ACC112 (cell line): ENCODE measurements at regions not wholly inside any gene's neighbourhood (a gene's known extent, or its start where the extent isn't known, plus 50 kb on each side); places are given as distances from the start of the nearest gene placed in this dataset.

Experiments used
- H2AFZ ChIP-seq: fragments of 200-600 bp; sonication (generic); one replicate; pipeline ENCODE4 v1.6.0; 2017; ENCODE audit warnings: antibody characterized with exemption, low read length; ENCODE audit not compliant: unreplicated experiment
- H3K27ac ChIP-seq: fragments of 200-600 bp; sonication (generic); 2 replicates; pipeline ENCODE4 v1.5.1; 2014; ENCODE audit warnings: low read depth, mild to moderate bottlenecking, antibody characterized with exemption, low read length, moderate library complexity
- H3K27me3 ChIP-seq: fragments of 200-600 bp; sonication (generic); 2 replicates; pipeline ENCODE4 v1.6.1; 2014; ENCODE audit warnings: mild to moderate bottlenecking, antibody characterized with exemption, low read length, moderate library complexity, mixed read lengths; ENCODE audit not compliant: insufficient read depth
- H3K36me3 ChIP-seq: fragments of 200-600 bp; sonication (generic); 2 replicates; pipeline ENCODE4 v1.6.1; 2016; ENCODE audit warnings: mild to moderate bottlenecking, antibody characterized with exemption, low read length, moderate library complexity, mixed read lengths; ENCODE audit not compliant: insufficient read depth
- H3K4me1 ChIP-seq: fragments of 200-600 bp; sonication (generic); one replicate; pipeline ENCODE4 v1.6.1; 2016; ENCODE audit warnings: low read length, mixed read lengths; ENCODE audit not compliant: insufficient read depth, unreplicated experiment, control insufficient read depth
- H3K4me3 ChIP-seq: fragments of 200-600 bp; sonication (generic); 2 replicates; pipeline ENCODE4 v1.5.1; 2014; ENCODE audit warnings: mild to moderate bottlenecking, low read depth, low read length
- H3K79me2 ChIP-seq: fragments of 200-600 bp; sonication (generic); one replicate; pipeline ENCODE4 v1.6.0; 2016; ENCODE audit warnings: low read length; ENCODE audit not compliant: control insufficient read depth, unreplicated experiment, insufficient read depth

- no peaks in the 10 kb centered on the region for H3K4me1 ChIP-seq
- no peaks in the 10 kb centered on the region for H3K79me2 ChIP-seq
- H3K27ac ChIP-seq: no peak overlapping the region
- H3K36me3 ChIP-seq: no peaks in the 10 kb centered on the region
- no peak overlapping the region for H2AFZ ChIP-seq
- H3K4me3 ChIP-seq: no peak overlapping the region
- peaks cover 73% of the 10 kb centered on the region for H3K27me3 ChIP-seq
Measured at GRCh38 chr16:75780669-75781068, 54.4 kb upstream of the CPHXL start.

DNA sequence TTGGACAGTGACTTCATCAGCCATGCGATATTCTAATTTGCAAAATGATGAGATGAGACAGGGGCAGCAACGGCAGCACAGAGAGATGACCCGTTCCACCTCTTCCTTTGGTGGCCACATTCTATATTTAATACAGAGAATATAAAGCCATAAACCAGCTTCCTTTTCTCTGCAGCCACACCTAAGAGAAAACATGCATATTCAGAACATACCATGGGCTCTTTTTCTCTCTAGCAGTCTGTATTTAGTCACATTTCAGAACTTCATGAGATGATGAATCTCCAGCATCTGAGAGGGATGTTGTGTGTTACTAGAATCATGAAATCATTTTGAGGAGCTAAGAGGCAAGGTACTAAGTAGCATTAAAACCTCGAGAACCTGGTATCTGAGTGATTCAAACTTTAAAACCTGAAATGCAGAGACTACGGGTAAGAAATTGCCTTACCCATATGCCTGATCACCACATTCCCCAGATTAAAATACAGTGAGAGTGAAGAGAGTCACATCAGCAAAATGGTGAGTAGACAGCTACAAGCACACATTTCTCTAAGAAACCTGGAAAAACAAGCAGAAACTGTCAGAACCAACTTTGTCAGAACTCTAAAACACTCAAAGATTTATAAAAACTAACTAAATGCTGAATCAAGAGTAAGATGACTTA, 55.5 kb upstream of the CPHXL start:
- H2AFZ ChIP-seq: no peak overlapping the region
- H3K79me2 ChIP-seq: no peaks in the 10 kb centered on the region
- no peaks in the 10 kb centered on the region for H3K4me1 ChIP-seq
- no peaks in the 10 kb centered on the region for H3K36me3 ChIP-seq
- H3K4me3 ChIP-seq: no peak overlapping the region
- H3K27ac ChIP-seq: no peak overlapping the region
- H3K27me3 ChIP-seq: peaks cover 71% of the 10 kb centered on the region

DNA sequence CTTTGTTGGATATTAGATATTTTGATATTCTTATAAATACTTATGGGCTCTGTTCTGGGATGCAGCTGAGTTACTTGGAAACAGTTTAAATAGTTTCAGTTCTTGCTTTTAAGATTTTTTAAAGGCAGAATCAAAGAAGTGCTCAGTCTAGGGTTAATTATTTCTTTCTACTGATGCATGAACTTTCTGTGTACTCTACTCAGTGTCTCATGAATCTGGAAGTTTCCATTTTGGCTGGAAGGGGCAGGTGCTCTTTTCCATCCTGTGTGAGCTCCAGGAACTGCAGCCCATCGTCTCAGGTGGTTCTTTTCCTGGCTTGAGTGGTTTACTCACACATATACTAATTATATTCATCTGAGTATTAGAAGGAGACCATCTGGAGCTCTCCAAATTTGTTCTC, 61.1 kb upstream of the CPHXL start:
- no peak overlapping the region for H2AFZ ChIP-seq
- no peaks in the 10 kb centered on the region for H3K36me3 ChIP-seq
- no peak overlapping the region for H3K4me3 ChIP-seq
- H3K27me3 ChIP-seq: peaks cover 30% of the 10 kb centered on the region
- no peak overlapping the region for H3K27ac ChIP-seq
- H3K4me1 ChIP-seq: no peaks in the 10 kb centered on the region
- H3K79me2 ChIP-seq: no peaks in the 10 kb centered on the region

DNA sequence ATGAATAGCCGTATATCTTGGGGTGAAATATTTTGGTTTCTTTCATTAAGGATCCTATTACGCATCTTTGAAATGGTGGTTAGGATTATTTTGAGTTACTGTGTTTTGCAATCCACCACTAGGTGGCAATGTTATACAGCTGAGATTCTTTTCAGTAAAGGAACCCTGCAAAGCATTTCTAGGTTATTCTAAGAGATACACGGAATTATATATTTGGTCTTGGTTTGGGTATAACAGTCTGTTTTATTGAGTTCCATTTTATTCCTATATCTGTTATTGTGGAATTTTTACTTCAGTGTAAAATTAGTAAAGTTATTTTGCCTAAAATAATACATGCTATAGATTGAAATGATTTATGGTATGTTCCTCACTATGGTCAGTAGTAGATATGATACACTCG, 62.9 kb upstream of the CPHXL start:
- Histone ChIP-seq H3K4me1 (no peaks in the 10 kb centered on the region), H3K36me3 (no peaks in the 10 kb centered on the region), H3K4me3 (no peak overlapping the region), H2AFZ (no peak overlapping the region), H3K79me2 (no peaks in the 10 kb centered on the region), H3K27me3 (peaks cover 29% of the 10 kb centered on the region), H3K27ac (no peak overlapping the region)

DNA sequence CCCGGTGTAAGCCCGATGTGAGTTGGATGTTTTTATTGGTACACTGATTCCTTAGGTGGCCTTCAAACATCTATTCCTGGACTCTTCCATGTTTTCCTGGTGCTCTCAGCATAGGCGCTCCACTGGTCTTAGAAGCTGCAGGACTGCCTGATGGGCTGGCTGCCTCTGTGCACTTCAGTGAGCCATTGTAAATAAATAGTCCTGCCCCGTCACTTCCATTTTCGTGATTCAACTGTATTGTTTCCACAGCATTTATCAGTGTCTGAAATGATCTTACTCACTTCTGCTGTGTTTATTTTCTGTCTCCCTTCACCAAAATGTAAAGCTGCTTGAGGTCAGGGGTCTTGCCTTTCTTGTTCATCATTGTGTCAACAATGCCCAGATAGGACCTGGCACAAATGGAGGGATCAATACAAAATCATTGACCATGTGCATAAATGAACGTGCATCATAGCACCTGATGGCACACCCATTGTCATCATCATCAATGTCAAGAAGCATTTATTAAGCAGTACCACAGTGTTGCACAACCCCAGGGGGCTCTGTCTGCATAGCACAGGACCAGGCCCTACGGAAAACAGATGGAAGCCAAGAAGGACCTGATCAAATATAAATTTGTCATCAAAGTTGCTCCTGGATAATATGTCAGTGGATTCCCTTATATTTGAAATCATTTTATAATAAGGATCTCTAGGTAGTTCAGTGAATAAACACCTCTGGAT, 66.6 kb upstream of the CPHXL start:
- H3K27me3 ChIP-seq: peaks cover 20% of the 10 kb centered on the region; the same call in 1 of the 2 replicates
- H3K4me3 ChIP-seq: no peak overlapping the region
- H3K27ac ChIP-seq: no peak overlapping the region
- no peaks in the 10 kb centered on the region for H3K36me3 ChIP-seq
- no peaks in the 10 kb centered on the region for H3K79me2 ChIP-seq
- H3K4me1 ChIP-seq: no peaks in the 10 kb centered on the region
- H2AFZ ChIP-seq: no peak overlapping the region

DNA sequence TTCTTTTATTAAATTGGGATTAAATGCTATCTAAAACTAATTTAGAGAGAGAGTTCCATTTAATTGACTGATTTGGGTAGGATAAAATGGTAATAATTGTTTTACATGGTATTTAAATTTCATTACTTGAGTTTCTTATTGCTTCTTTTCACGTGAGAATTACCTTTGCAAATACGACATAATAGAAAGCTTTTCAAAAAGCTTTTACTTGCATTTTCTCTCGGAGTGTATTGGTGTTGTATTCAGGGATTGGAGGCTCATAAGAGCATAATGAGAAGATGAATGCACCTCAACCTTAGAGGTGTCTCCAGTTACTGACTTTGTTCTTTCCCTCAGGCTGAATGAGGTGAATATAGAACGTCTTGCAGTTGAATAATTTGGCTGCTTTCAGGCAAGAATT, 67.4 kb upstream of the CPHXL start:
- Histone ChIP-seq H3K79me2 (no peaks in the 10 kb centered on the region), H2AFZ (no peak overlapping the region), H3K27ac (no peak overlapping the region)

GRCh38 chr16:75794426-75794825, 68.1 kb upstream of the CPHXL start:
- Histone ChIP-seq H3K79me2 (no peaks in the 10 kb centered on the region), H3K27ac (no peak overlapping the region), H3K36me3 (no peaks in the 10 kb centered on the region), H2AFZ (no peak overlapping the region), H3K4me3 (no peak overlapping the region), H3K4me1 (no peaks in the 10 kb centered on the region), H3K27me3 (peaks cover 20% of the 10 kb centered on the region; the same call in 1 of the 2 replicates)

More for the DNA sequence above, 67.4 kb upstream of the CPHXL start:
- Histone ChIP-seq H3K36me3 (no peaks in the 10 kb centered on the region), H3K4me1 (no peaks in the 10 kb centered on the region), H3K4me3 (no peak overlapping the region), H3K27me3 (peaks cover 20% of the 10 kb centered on the region; the same call in 1 of the 2 replicates)

DNA sequence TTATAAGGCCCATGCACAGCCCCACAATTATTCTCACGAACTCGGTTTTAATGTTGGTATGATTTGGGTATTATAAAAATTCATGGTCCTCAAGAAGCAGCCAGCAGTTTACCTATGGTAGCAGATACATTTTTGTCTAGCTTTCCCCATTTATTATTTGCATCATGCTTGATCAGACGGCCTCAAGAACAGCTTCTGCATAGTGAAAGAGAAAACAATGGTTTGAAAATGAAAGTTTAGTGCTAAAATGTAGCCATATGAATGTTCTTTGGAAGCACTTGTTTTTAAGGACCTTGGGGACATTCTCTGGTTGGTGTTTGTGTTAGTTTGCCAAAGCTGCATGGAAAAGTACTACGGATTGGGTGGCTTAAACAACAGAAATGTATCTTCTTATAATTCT, 72.4 kb upstream of the CPHXL start:
- Histone ChIP-seq H3K27me3 (peaks cover 15% of the 10 kb centered on the region; the same call in 1 of the 2 replicates), H3K4me1 (no peaks in the 10 kb centered on the region), H3K4me3 (no peak overlapping the region), H3K27ac (no peak overlapping the region), H3K36me3 (no peaks in the 10 kb centered on the region), H2AFZ (no peak overlapping the region), H3K79me2 (no peaks in the 10 kb centered on the region)

- Histone ChIP-seq H2AFZ (no peak overlapping the region), H3K4me1 (no peaks in the 10 kb centered on the region), H3K27ac (no peak overlapping the region), H3K27me3 (peaks cover 28% of the 10 kb centered on the region), H3K4me3 (no peak overlapping the region), H3K36me3 (no peaks in the 10 kb centered on the region), H3K79me2 (no peaks in the 10 kb centered on the region)
Measured at GRCh38 chr16:75801307-75801706, 75.0 kb upstream of the CPHXL start.

- H3K36me3 ChIP-seq: no peaks in the 10 kb centered on the region
Measured at GRCh38 chr16:75803753-75804152, 77.5 kb upstream of the CPHXL start.

GRCh38 chr16:75804368-75804767, 78.1 kb upstream of the CPHXL start:
- no peak overlapping the region for H3K27ac ChIP-seq
- H3K36me3 ChIP-seq: no peaks in the 10 kb centered on the region
- H3K79me2 ChIP-seq: no peaks in the 10 kb centered on the region
- no peak overlapping the region for H3K4me3 ChIP-seq
- no peak overlapping the region for H2AFZ ChIP-seq
- peaks cover 32% of the 10 kb centered on the region for H3K27me3 ChIP-seq
- H3K4me1 ChIP-seq: no peaks in the 10 kb centered on the region

More at GRCh38 chr16:75803753-75804152, 77.5 kb upstream of the CPHXL start:
- H3K27ac ChIP-seq: no peak overlapping the region
- no peak overlapping the region for H2AFZ ChIP-seq
- no peaks in the 10 kb centered on the region for H3K79me2 ChIP-seq
- H3K4me3 ChIP-seq: no peak overlapping the region
- H3K4me1 ChIP-seq: no peaks in the 10 kb centered on the region
- H3K27me3 ChIP-seq: peaks cover 32% of the 10 kb centered on the region
